ENCODE measurements at regions not wholly inside any gene's neighbourhood (a gene's known extent, or its start where the extent isn't known, plus 50 kb on each side); places are given as distances from the start of the nearest gene placed in this dataset.
"Not testable (repeated sequence)": the region's sequence is repeated elsewhere in the genome, so short reads cannot be mapped to it uniquely, and the experiment has no call there.

- POLR2A ChIA-PET = no interaction called here
- H3K36me3 Mint-ChIP-seq (ENCODE audit: low read depth) = no peaks in the 10 kb centered on the region
These were observed 894.3 kb downstream of the UQCRFS1 start for GRCh38 chr19:28318469-28319179.

DNA sequence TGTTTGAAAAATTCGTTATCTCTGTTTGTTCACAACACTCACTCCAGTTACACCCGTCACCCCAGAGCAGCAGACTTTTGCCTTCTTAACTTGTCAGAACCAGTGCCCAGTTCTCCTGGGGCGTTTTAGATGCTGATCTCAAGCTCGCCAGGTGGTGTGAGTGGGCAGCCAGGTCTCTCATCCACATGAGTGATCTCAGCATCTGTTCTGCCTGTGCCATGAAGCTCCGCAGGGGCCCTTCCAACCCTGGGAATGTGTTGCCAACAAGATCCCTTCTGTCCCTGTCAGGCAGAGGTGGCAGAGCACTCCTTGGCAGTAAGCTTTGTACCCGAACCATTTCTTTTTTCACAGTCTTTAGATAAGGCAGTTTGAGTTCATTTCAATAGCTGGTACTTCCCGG is 896.5 kb downstream of the UQCRFS1 start:
- no peaks in the 10 kb centered on the region for H3K36me3 Mint-ChIP-seq (ENCODE audit: low read depth)
- H3K4me3 Mint-ChIP-seq = no peak overlapping the region
- POLR2A ChIA-PET = no interaction called here
- CTCF ChIA-PET = interaction anchor here (1.2 kb wide), 1 partner anchor 9 kb away, joined by 3 read pairs; no protein-coding TSS in a partner anchor
- DNase-seq = no peak
- no peak overlapping the region for H3K27ac Mint-ChIP-seq
- no peaks in the 10 kb centered on the region for H3K9me3 Mint-ChIP-seq (ENCODE audit: insufficient read depth)
- H3K27me3 Mint-ChIP-seq (ENCODE audit: low read depth) = no peaks in the 10 kb centered on the region
- H3K4me1 Mint-ChIP-seq (ENCODE audit: low read depth) = no peaks in the 10 kb centered on the region
- ATAC-seq = no peak

More at GRCh38 chr19:28318469-28319179, 894.3 kb downstream of the UQCRFS1 start:
- Mint-ChIP-seq H3K27me3 (ENCODE audit: low read depth) (no peaks in the 10 kb centered on the region), H3K27ac (no peak overlapping the region), H3K9me3 (ENCODE audit: insufficient read depth) (no peaks in the 10 kb centered on the region), H3K4me3 (no peak overlapping the region), H3K4me1 (ENCODE audit: low read depth) (no peaks in the 10 kb centered on the region)
- CTCF ChIA-PET = no interaction called here
- DNase-seq (no peak), ATAC-seq (no peak)

- H3K27me3 Mint-ChIP-seq (ENCODE audit: low read depth) = no peaks in the 10 kb centered on the region
- H3K36me3 Mint-ChIP-seq (ENCODE audit: low read depth) = no peaks in the 10 kb centered on the region
- H3K4me1 Mint-ChIP-seq (ENCODE audit: low read depth) = no peaks in the 10 kb centered on the region
- H3K9me3 Mint-ChIP-seq (ENCODE audit: insufficient read depth) = no peaks in the 10 kb centered on the region
- ChIA-PET CTCF (no interaction called here), POLR2A (no interaction called here)
- no peak overlapping the region for H3K4me3 Mint-ChIP-seq
- DNase-seq = no peak
- H3K27ac Mint-ChIP-seq = no peak overlapping the region
- ATAC-seq = no peak
These were observed 898.2 kb downstream of the UQCRFS1 start for GRCh38 chr19:28314756-28315155.

- H3K4me1 Mint-ChIP-seq (ENCODE audit: low read depth) = no peaks in the 10 kb centered on the region
- ChIA-PET CTCF (no interaction called here), POLR2A (no interaction called here)
- no peaks in the 10 kb centered on the region for H3K27me3 Mint-ChIP-seq (ENCODE audit: low read depth)
- H3K27ac Mint-ChIP-seq = no peak overlapping the region
- H3K4me3 Mint-ChIP-seq = no peak overlapping the region
- no peaks in the 10 kb centered on the region for H3K36me3 Mint-ChIP-seq (ENCODE audit: low read depth)
- no peak for ATAC-seq
- H3K9me3 Mint-ChIP-seq (ENCODE audit: insufficient read depth) = no peaks in the 10 kb centered on the region
- no peak for DNase-seq
These were observed 898.7 kb downstream of the UQCRFS1 start for GRCh38 chr19:28314287-28314686.

DNA sequence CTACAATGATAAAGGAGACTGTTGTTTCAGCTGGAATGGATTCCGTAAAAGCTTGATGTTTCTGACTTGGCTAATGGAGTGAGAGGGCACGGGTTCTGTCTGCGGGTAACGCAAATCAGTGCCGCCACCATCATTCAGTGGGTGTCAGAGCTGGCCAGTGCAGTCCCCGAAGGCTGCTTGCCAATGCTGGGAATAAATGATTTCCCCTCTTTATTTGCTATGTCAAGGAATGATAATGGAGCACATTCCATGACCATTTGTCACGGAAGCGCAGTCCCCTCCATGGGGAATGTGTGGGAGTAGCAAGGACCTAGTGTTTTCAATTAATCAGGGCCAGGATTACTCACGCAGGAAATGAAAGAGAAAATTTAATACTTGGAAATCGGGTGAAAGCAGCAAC is 899.3 kb downstream of the UQCRFS1 start:
- Mint-ChIP-seq H3K36me3 (ENCODE audit: low read depth) (no peaks in the 10 kb centered on the region), H3K4me1 (ENCODE audit: low read depth) (no peaks in the 10 kb centered on the region), H3K27ac (no peak overlapping the region), H3K9me3 (ENCODE audit: insufficient read depth) (no peaks in the 10 kb centered on the region), H3K27me3 (ENCODE audit: low read depth) (no peaks in the 10 kb centered on the region), H3K4me3 (no peak overlapping the region)
- ATAC-seq (no peak), DNase-seq (no peak)
- ChIA-PET CTCF (no interaction called here), POLR2A (no interaction called here)

- POLR2A ChIA-PET = no interaction called here
- H3K27me3 Mint-ChIP-seq (ENCODE audit: low read depth) = no peaks in the 10 kb centered on the region
- no peak for DNase-seq
- H3K27ac Mint-ChIP-seq = no peak overlapping the region
- no peaks in the 10 kb centered on the region for H3K9me3 Mint-ChIP-seq (ENCODE audit: insufficient read depth)
- H3K4me3 Mint-ChIP-seq = no peak overlapping the region
- H3K36me3 Mint-ChIP-seq (ENCODE audit: low read depth) = no peaks in the 10 kb centered on the region
- ATAC-seq = no peak
- CTCF ChIA-PET = no interaction called here
- H3K4me1 Mint-ChIP-seq (ENCODE audit: low read depth) = no peaks in the 10 kb centered on the region
These were observed 900.7 kb downstream of the UQCRFS1 start for GRCh38 chr19:28312269-28312668.

DNA sequence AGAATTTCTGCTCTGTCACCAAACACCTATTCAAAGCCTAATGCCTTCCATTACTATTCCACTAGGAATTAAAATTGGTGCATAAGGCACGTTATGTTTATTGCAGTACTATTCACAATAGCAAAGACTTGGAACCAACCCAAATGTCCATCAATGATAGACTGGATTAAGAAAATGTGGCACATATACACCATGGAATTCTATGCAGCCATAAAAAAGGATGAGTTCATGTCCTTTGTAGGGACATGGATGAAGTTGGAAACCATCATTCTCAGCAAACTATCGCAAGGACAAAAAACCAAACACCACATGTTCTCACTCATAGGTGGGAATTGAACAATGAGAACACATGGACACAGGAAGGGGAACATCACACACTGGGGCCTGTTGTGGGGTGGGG is 902.1 kb downstream of the UQCRFS1 start:
- H3K4me1 Mint-ChIP-seq (ENCODE audit: low read depth); H3K27ac Mint-ChIP-seq; H3K36me3 Mint-ChIP-seq (ENCODE audit: low read depth); H3K9me3 Mint-ChIP-seq (ENCODE audit: insufficient read depth); H3K27me3 Mint-ChIP-seq (ENCODE audit: low read depth); H3K4me3 Mint-ChIP-seq; POLR2A ChIA-PET; DNase-seq; CTCF ChIA-PET; ATAC-seq: not testable (repeated sequence)

- DNase-seq (no peak), ATAC-seq (no peak)
- Mint-ChIP-seq H3K36me3 (ENCODE audit: low read depth) (no peaks in the 10 kb centered on the region), H3K4me3 (no peak overlapping the region), H3K27me3 (ENCODE audit: low read depth) (no peaks in the 10 kb centered on the region), H3K27ac (no peak overlapping the region), H3K9me3 (ENCODE audit: insufficient read depth) (no peaks in the 10 kb centered on the region), H3K4me1 (ENCODE audit: low read depth) (no peaks in the 10 kb centered on the region)
- CTCF ChIA-PET = no interaction called here
- POLR2A ChIA-PET = no interaction called here
These were observed 903.9 kb downstream of the UQCRFS1 start for GRCh38 chr19:28309070-28309469.

DNA sequence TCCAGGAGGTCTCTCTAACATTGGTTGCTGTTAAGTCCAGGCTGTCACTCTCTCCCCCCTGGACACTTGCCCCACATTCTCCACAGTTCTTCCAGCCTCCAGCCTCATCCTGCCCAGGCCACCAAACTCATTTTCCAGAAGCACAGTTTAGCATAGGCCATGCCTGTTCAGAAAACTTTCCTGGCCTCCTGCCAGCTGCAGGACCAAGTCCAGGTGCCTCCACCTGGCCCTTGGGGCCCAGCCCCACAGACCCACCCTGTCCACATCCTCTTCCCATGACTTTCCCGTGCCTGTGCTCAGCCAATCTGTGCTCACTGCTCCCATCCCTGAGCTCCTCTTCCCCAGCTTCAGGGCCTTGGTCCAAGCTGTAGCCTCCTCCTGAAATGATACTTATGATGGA is 905.0 kb downstream of the UQCRFS1 start:
- ATAC-seq (no peak), DNase-seq (no peak)
- no peaks in the 10 kb centered on the region for H3K4me1 Mint-ChIP-seq (ENCODE audit: low read depth)
- H3K9me3 Mint-ChIP-seq (ENCODE audit: insufficient read depth) = no peaks in the 10 kb centered on the region
- no peaks in the 10 kb centered on the region for H3K36me3 Mint-ChIP-seq (ENCODE audit: low read depth)
- POLR2A ChIA-PET = no interaction called here
- no peak overlapping the region for H3K4me3 Mint-ChIP-seq
- H3K27me3 Mint-ChIP-seq (ENCODE audit: low read depth) = no peaks in the 10 kb centered on the region
- CTCF ChIA-PET = no interaction called here
- H3K27ac Mint-ChIP-seq = no peak overlapping the region

GRCh38 chr19:28307487-28307886 is 905.5 kb downstream of the UQCRFS1 start:
- Mint-ChIP-seq H3K36me3 (ENCODE audit: low read depth) (no peaks in the 10 kb centered on the region), H3K4me1 (ENCODE audit: low read depth) (no peaks in the 10 kb centered on the region), H3K27me3 (ENCODE audit: low read depth) (no peaks in the 10 kb centered on the region), H3K4me3 (no peak overlapping the region), H3K27ac (no peak overlapping the region), H3K9me3 (ENCODE audit: insufficient read depth) (no peaks in the 10 kb centered on the region)
- ChIA-PET POLR2A (no interaction called here), CTCF (no interaction called here)
- ATAC-seq = no peak
- DNase-seq = no peak

DNA sequence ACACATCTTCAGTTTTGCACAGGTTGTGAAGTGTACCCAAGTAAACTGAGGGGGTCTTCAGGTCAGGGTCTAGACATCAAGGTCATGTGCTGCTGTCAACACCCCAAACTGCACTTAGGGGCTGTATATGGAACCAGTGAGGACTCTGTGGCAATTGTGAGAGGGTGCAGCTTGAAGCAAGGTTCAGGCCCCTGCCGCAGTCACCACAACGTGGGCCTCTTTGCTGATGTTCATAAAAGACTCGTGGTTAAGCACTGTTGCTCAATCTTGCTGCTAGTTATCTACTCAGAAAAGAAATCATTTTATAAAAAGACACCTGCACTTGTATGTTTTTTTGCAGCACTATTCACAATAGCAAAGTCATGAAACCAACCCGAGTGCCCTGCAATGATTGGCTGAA is 907.4 kb downstream of the UQCRFS1 start:
- ChIA-PET POLR2A (no interaction called here), CTCF (no interaction called here)
- H3K36me3 Mint-ChIP-seq (ENCODE audit: low read depth) = no peaks in the 10 kb centered on the region
- DNase-seq (no peak), ATAC-seq (no peak)
- no peak overlapping the region for H3K4me3 Mint-ChIP-seq
- no peaks in the 10 kb centered on the region for H3K27me3 Mint-ChIP-seq (ENCODE audit: low read depth)
- H3K4me1 Mint-ChIP-seq (ENCODE audit: low read depth) = no peaks in the 10 kb centered on the region
- H3K27ac Mint-ChIP-seq = no peak overlapping the region
- no peaks in the 10 kb centered on the region for H3K9me3 Mint-ChIP-seq (ENCODE audit: insufficient read depth)

DNA sequence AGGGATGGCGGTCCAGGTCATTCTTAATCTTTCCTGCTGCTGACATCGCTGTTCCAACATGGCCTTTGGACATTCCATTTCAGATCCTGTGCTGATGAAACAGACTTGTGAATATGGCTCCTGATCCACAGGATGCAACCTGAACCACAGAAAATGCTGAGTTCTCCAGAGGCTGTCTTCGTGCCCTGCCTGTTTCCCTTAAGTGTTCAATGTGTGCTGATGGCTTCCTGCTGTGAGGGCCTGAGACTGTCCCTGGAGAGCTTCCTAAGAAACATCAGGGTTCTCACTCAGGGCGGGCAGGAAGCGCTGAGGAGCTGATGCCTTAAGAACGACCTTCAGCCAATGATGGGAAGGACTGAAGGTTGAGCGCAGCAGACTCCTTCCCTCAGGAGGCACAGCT is 909.4 kb downstream of the UQCRFS1 start:
- no peak for DNase-seq
- ChIA-PET CTCF (no interaction called here), POLR2A (no interaction called here)
- no peaks in the 10 kb centered on the region for H3K9me3 Mint-ChIP-seq (ENCODE audit: insufficient read depth)
- ATAC-seq = no peak
- H3K4me1 Mint-ChIP-seq (ENCODE audit: low read depth) = no peaks in the 10 kb centered on the region
- H3K27ac Mint-ChIP-seq = no peak overlapping the region
- no peaks in the 10 kb centered on the region for H3K36me3 Mint-ChIP-seq (ENCODE audit: low read depth)
- H3K4me3 Mint-ChIP-seq = no peak overlapping the region
- no peaks in the 10 kb centered on the region for H3K27me3 Mint-ChIP-seq (ENCODE audit: low read depth)

GRCh38 chr19:28301961-28302360 is 911.0 kb downstream of the UQCRFS1 start:
- ChIA-PET CTCF (no interaction called here), POLR2A (no interaction called here)
- ATAC-seq (no peak), DNase-seq (no peak)
- H3K4me3 Mint-ChIP-seq = no peak overlapping the region
- H3K27me3 Mint-ChIP-seq (ENCODE audit: low read depth) = no peaks in the 10 kb centered on the region
- H3K27ac Mint-ChIP-seq = no peak overlapping the region
- no peaks in the 10 kb centered on the region for H3K4me1 Mint-ChIP-seq (ENCODE audit: low read depth)
- H3K9me3 Mint-ChIP-seq (ENCODE audit: insufficient read depth) = no peaks in the 10 kb centered on the region
- H3K36me3 Mint-ChIP-seq (ENCODE audit: low read depth) = no peaks in the 10 kb centered on the region

Measured in activated CD8-positive, alpha-beta T cell treated with anti-CD3 and anti-CD28 coated beads, Interleukin-2, amount 10 ng/mL, durations not matched to agents 7 days and 5 days (primary cell).